GM12872 (cell line): ENCODE measurements at regions not wholly inside any gene's neighbourhood (a gene's known extent, or its start where the extent isn't known, plus 50 kb on each side); places are given as distances from the start of the nearest gene placed in this dataset.

Experiments used
- CTCF ChIP-seq: IDR thresholded peaks from 3 replicates; pipeline ENCODE4 v1.5.1; 2011; ENCODE audit warnings: low read depth, mild to moderate bottlenecking, low read length, moderate library complexity; ENCODE audit not compliant: insufficient read depth

DNA sequence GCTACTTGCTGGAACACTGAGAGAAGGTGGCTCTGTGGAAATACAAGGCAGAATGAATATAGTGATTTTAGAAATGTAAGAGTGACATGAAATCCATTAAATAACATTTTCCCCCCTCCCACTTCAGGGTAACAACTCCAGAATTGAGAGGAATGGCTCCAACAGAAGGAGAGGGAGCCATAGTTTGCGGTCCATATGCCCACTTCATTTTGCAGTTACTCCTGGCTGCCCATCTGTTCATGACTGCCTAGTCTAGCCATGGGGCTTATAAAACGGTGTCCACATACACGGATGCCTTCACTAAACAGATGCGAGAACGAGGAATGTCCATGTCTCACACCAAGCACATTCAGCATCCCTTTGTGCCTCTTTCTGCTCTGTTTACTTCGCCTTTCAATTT is 186.7 kb downstream of the TMEM38B start:
- TF ChIP-seq CTCF, result no peak

- peak; percentile 90 for TF ChIP-seq CTCF
Observed at GRCh38 chr9:105881654-105882349, 187.5 kb downstream of the TMEM38B start.

DNA sequence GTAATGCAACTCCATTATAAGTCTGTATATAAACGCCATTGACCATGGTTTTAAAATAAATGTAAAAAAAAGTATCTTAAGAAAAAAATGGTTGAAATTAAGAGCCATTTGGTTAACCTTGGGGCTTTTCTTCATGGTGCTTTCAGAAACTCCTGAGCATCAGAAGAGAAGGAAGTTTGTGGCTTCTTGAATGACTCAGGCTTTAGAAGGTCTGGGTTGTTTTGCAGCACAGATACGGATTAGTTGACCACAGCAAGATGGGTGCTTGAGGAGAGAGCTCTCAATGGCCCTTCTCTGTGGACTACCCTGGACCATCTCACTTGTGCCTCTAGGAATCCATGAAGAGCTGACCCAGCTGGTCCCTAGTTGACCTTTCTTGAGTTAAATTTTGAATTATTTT is 189.5 kb downstream of the TMEM38B start:
- TF ChIP-seq CTCF, result no peak

DNA sequence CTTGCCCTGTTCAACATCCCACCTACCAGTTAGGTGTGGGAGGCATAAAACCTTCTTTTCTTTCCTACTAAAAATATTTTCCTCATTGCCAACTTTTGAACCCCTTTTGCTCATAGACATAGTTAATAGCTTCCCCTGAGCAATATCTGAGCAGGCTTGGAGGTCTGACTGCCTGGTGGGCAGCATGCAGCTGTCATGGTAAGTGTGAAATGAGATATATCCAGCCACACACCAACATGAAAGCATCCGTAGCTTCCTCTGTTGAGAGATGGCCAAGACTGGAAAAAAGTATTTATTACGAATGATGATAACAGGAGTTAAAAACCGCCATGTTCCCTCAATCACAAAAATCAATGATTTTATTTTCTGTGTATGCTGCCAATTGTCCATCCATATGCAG is 190.1 kb downstream of the TMEM38B start:
- no peak for TF ChIP-seq CTCF

DNA sequence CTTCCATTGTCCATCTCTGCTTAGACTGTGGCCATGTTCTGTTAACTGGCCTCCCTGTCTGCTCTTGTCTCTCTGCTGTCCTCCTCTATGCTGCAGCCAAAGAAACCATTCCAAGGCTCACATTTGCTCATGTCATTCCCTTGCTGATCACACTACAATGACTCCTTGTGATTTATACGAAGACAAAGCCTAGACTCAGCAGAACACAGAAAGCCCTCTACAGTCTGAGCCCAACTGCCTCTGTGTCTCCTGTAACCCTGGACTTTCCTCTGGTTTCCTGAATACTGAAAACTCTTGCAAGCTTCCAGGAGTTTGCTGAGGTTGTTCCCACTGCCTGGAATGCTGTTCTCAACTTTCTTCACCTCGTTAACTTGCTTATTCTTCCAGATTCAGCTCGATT is 191.8 kb downstream of the TMEM38B start:
- no peak for TF ChIP-seq CTCF

GRCh38 chr9:105887679-105888078 is 193.3 kb downstream of the TMEM38B start:
- no peak for TF ChIP-seq CTCF

GRCh38 chr9:105890046-105890822 is 195.9 kb downstream of the TMEM38B start:
- TF ChIP-seq CTCF, result no peak
